Stimulated activated CD4-positive, alpha-beta T cell treated with anti-CD3 and anti-CD28 coated beads, Interleukin-12 subunit alpha, Interleukin-12 subunit beta, amount 100 ng/mL, for 48 hours (primary cell): ENCODE measurements at regions not wholly inside any gene's neighbourhood (a gene's known extent, or its start where the extent isn't known, plus 50 kb on each side); places are given as distances from the start of the nearest gene placed in this dataset.

Experiments used
- DNase-seq, 3 donors: peaks; one replicate each; pipeline ENCODE4 v3.0.0-alpha.2; 2020; ENCODE audit warnings: low read depth in 2 of 3, low spot score in 1 of 3

GRCh38 chr4:184575306-184575705 is 73.9 kb downstream of the CASP3 start:
- no peak for DNase-seq

- DNase-seq: peak in 1 of 3 donors; percentile 14
Measured at GRCh38 chr4:184574861-184575260, 74.4 kb downstream of the CASP3 start.

- DNase-seq: no peak
Measured at GRCh38 chr4:184573701-184574100, 75.5 kb downstream of the CASP3 start.

- DNase-seq: no peak
Measured at GRCh38 chr4:184568770-184569169, 80.5 kb downstream of the CASP3 start.

DNA sequence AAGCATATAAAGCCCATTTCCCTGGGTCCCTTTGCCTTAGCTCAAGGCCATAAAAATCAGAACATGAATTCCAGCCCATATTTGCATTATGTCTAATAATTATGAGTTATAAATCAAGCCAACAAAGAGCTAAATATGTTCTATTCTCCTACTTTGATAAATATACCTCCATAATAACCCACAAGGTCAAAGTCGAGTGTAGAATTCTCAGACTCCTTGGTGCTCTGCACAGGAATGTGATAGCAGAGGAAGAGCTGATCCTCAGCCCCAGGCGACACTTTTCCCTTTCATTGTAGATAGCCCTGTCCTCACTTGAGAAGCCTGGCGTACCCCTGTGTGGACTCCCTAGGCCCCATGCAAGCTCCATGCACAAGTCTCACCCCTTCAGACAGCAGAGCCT is 85.6 kb downstream of the CASP3 start:
- DNase-seq: no peak

DNA sequence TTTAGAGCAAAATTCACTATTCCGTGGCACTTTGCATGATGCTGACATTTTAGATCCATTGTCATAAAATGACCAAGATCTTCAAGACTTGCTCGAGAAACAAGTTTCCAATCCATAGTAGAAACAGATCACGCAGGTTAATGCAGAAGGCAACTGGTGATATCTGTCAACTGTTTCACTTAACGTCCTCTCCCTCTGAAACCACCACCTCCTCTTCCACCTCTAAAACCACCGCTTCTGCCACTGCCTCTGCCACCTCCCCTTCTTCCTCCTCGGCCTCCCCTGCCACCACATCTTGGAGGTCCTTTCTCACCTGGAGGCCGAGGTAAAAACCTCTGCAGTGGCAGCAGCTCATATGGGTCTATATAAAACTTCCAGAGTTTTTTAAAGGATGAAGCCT is 84.6 kb upstream of the IRF2 start:
- no peak for DNase-seq

DNA sequence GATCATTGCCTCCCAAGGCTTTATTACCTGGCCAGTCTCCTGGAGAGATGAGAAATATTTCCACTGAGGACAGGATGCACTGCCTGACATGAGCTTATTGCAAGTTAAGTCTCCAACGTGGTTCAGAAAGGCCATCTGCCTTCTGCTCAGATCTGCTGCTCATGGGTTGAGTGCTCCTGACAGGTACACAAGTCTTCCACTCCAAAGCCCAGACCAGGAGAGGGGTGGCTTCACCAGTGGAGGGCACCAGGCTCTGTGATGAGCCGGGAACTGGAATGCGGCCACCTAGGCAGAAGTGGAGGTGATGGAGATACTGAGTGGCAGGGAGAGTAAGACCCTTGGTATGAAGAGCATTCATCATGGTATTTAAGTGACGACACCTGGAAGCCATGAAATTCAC is 79.5 kb upstream of the IRF2 start:
- no peak for DNase-seq

GRCh38 chr4:184550476-184550875 is 76.1 kb upstream of the IRF2 start:
- DNase-seq: no peak

- no peak for DNase-seq
Measured at GRCh38 chr4:184548648-184549341, 74.4 kb upstream of the IRF2 start.

DNA sequence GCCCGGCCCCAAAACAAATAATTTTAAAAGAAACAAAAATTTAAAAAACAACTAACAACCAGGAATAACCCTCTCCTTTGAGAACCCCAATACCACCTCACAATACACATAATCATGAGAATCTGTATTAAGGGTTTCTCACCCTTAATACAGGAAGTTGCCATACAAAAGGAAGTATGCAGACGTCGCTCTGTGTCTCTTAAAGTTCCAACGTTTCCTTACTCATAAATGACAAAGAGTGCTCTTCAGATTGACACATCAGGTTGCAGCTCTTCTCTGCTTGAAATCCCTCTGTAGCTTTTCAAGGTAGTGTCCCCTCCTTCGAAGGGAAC is 73.9 kb upstream of the IRF2 start:
- DNase-seq: no peak

- no peak for DNase-seq
Measured at GRCh38 chr4:184544788-184545409, 70.5 kb upstream of the IRF2 start.

- no peak for DNase-seq
Measured at GRCh38 chr4:184541907-184542306, 67.6 kb upstream of the IRF2 start.

- DNase-seq: no peak
Measured at GRCh38 chr4:184540307-184540706, 66.0 kb upstream of the IRF2 start.

DNA sequence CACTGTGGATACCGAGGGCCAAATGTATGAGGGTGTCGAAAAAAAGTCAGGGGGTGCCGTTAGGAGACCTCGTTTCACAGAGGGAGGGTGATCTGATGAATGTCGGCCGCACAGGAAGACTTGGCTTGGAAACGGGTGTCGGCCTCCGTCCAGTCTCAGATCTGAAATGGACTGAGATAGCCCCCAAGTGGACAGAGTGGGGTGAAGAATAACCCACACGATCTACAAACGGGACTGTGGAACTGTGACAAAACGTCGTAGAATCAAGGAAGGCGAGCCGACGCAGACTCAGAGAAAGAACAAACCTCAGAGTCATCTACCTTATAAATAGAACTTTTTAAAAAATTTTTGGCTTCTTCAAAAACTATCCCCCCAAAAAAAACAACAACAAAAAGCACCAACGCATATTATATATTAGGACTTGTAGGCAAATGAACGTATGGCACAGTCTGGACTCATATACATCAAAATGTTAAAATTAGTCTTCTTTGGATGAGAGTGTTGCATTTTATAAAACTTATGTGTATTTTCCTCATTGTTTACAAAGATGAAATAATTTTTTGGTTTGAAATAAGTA is 63.8 kb upstream of the IRF2 start:
- peak in 2 of 3 donors; percentile 50 to 53 for DNase-seq

DNA sequence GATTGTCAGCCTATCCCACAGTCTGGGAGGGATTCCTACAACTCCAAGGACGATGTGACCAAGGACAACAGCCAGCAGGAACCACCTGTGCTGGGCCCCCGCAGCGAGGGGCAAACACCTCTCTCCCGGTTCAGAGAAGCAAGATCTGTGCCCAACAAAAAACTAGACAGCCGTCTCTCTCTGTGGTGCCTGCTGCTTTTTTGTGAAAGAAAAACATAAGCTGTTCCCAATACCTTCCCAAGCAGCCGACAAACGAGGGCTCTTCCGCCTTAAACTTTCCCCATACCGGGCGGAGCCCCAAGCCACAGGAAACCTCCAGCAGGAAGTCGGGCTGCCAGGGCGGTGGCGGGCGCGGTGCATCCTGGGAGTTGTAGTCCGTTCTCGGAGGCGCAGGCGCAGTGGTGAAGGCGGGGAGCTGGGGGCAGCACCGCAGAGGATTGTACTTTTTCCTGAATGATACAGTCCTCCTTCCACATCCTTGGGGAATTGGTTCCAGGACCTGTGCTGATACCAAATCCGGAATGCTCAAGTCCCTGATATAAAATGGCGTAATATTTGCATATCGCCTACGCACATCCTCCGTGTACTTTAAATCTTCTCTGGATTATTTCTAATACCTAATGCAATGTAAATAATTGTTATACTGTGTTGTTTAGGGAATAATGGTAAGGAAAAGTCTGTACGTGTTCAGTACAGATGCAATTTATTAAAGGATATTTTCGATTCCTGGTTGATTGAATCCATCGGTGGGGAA is 63.1 kb upstream of the IRF2 start:
- peak; percentile 80 to 87 (median 87) for DNase-seq

DNA sequence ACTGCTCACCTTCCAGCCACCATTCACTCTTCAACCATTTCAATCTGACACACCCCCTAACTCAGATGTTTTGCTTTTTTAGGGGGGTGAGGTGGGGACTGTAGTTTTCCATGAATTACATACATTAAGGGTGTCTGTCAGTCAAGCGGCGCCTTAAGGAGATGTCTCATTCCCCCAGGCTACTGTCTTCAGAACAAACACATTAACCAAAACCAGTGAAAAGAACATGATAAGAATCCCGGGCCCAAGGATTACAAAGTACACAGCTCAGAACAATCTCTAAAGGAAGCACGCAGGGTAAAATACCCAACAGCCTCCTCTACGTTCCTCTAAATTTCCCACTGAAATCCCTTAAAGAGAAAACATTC is 62.5 kb upstream of the IRF2 start:
- DNase-seq: no peak

DNA sequence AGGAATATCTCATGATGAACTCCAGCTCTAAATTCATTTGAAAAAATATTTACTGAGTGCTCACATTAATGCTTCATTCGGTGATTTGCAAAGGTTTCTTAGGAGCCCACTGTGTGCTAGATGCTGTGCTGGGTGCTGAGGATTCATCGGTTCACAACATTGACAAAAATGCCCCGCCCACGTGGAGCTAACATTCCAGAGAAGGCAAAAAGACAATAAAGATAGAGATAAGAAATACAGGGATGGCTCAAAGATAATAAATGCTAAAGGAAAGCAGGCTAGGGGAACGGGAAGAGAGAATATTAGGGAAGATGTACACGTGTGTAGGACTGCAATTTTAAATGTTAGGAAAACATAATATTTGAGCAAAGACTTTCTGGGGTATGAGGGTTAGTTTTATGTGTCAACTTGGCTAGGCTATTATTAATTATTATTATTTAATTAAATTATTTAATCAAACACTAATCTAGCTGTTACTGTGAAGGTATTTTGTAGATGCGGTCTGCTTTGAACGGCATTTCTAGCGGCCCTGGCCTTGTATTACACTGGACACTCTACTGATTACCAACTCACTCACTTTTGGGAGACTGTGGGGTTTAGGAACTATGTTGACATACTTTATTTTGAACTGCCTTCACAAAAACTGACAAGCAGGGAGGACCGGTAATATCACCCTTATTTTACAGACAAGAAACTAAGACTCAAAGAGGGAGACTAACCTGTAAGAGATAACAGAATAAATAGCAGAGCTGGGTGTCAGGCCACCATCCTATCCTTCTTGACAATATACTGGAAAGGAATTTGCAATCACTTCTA is 61.9 kb upstream of the IRF2 start:
- DNase-seq: no peak

GRCh38 chr4:184534511-184535391 is 60.4 kb upstream of the IRF2 start:
- DNase-seq: peak in 1 of 3 donors; percentile 15

- no peak for DNase-seq
Measured at GRCh38 chr4:184533908-184534307, 59.6 kb upstream of the IRF2 start.

DNA sequence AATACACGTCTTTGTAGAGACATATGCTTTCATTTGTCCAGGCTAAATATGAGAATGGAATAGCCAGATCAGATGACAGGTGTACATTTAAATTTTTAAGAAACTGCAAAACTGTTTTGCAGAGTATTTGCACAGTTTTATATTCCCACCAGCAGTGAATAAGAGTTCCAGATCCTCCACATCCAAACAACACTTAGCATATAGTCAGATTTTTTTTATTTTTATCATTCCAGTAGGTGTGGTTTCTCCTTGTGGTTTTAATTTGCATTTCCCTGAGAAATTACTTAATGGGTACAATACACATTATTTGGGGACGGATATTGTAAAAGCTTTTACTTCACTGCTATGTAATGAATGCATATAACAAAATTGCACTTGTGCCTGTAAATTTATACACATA is 56.7 kb upstream of the IRF2 start:
- DNase-seq: no peak
